ENCODE measurements at regions not wholly inside any gene's neighbourhood (a gene's known extent, or its start where the extent isn't known, plus 50 kb on each side); places are given as distances from the start of the nearest gene placed in this dataset.
"Not testable (repeated sequence)": the region's sequence is repeated elsewhere in the genome, so short reads cannot be mapped to it uniquely, and the experiment has no call there.

GRCh38 chr14:51597261-51598001 lies 54.3 kb upstream of the FRMD6 start:
- no peak for DNase-seq

GRCh38 chr14:51598924-51599600 lies 52.6 kb upstream of the FRMD6 start:
- not testable (repeated sequence) for DNase-seq

GRCh38 chr14:51600658-51601057 lies 51.1 kb upstream of the FRMD6 start:
- no peak for DNase-seq

All from NCI-H1417 treated with DMSO at 0.1 percent for 48 hours (cell line).